WTC11 (cell line): ENCODE measurements at regions not wholly inside any gene's neighbourhood (a gene's known extent, or its start where the extent isn't known, plus 50 kb on each side); places are given as distances from the start of the nearest gene placed in this dataset.

ENCODE experiments used
- ATAC-seq: fragments of 200-7000 bp; cut with Tn5 transposase; 2 replicates; pipeline ENCODE4 v1.10.0; 2021; ENCODE audit warnings: mild to moderate bottlenecking, moderate library complexity
- CTCF ChIA-PET: fragments of 300-600 bp; sonication (Branson Sonifier 250); formaldehyde crosslinking; loops from one replicate; lab custom pipeline; 2021; ENCODE audit warnings: antibody characterized with exemption; lab: Charles Lee
- POLR2A ChIA-PET: fragments of 350-600 bp; sonication (Branson Sonifier 250); formaldehyde crosslinking; loops from one replicate; lab custom pipeline; 2021; ENCODE audit warnings: antibody characterized with exemption; lab: Charles Lee
- DNase-seq: peaks from one replicate; pipeline ENCODE4 v3.0.0; 2021; ENCODE audit warnings: low spot score
- H3K27ac Mint-ChIP-seq: 2 replicates; pipeline ENCODE4 v1.8.0; 2021; ENCODE audit warnings: mixed read lengths
- H3K27me3 Mint-ChIP-seq: 2 replicates; pipeline ENCODE4 v1.8.0; 2021; ENCODE audit warnings: low read depth, mild to moderate bottlenecking, moderate library complexity, mixed read lengths
- H3K36me3 Mint-ChIP-seq: 2 replicates; pipeline ENCODE4 v1.8.0; 2021; ENCODE audit warnings: mixed read lengths
- H3K4me1 Mint-ChIP-seq: 2 replicates; pipeline ENCODE4 v1.8.0; 2022; ENCODE audit warnings: mixed read lengths
- H3K4me3 Mint-ChIP-seq: 2 replicates; pipeline ENCODE4 v1.8.0; 2021; ENCODE audit warnings: mild to moderate bottlenecking, moderate library complexity, mixed read lengths
- H3K9me3 Mint-ChIP-seq: 2 replicates; pipeline ENCODE4 v1.8.0; 2021; ENCODE audit warnings: mixed read lengths
- ARID4B ChIP-seq: sonication (generic); formaldehyde crosslinking; IDR thresholded peaks from 2 replicates; pipeline ENCODE4 v1.8.0; 2023; ENCODE audit warnings: missing genetic modification reagents, mild to moderate bottlenecking, borderline replicate concordance
- CREB1 ChIP-seq: sonication (generic); formaldehyde crosslinking; IDR thresholded peaks from 2 replicates; pipeline ENCODE4 v1.8.0; 2023; ENCODE audit warnings: mild to moderate bottlenecking, missing genetic modification reagents
- E2F5 ChIP-seq: sonication (generic); formaldehyde crosslinking; IDR thresholded peaks from 2 replicates; pipeline ENCODE4 v1.8.1; 2022; ENCODE audit warnings: mild to moderate bottlenecking, moderate library complexity, missing genetic modification reagents
- FOXJ3 ChIP-seq: sonication (generic); formaldehyde crosslinking; IDR thresholded peaks from 2 replicates; pipeline ENCODE4 v1.9.0; 2021; ENCODE audit warnings: missing genetic modification reagents, mild to moderate bottlenecking, borderline replicate concordance
- HMGA2 ChIP-seq: fragments of 250-450 bp; sonication (Bioruptor Pico); IDR thresholded peaks from 2 replicates; pipeline ENCODE4 v1.4.0; 2021; ENCODE audit warnings: mild to moderate bottlenecking, moderate library complexity
- HMGXB4 ChIP-seq: sonication (generic); formaldehyde crosslinking; IDR thresholded peaks from 2 replicates; pipeline ENCODE4 v1.8.1; 2023; ENCODE audit warnings: mild to moderate bottlenecking, moderate library complexity, missing genetic modification reagents
- MYBL2 ChIP-seq: sonication (generic); formaldehyde crosslinking; IDR thresholded peaks from 2 replicates; pipeline ENCODE4 v1.8.1; 2023; ENCODE audit warnings: mild to moderate bottlenecking, moderate library complexity, missing genetic modification reagents
- NR1H2 ChIP-seq: sonication (generic); formaldehyde crosslinking; IDR thresholded peaks from 2 replicates; pipeline ENCODE4 v1.9.0; 2021; ENCODE audit warnings: mild to moderate bottlenecking, moderate library complexity, missing genetic modification reagents
- SMAD4 ChIP-seq: sonication (generic); formaldehyde crosslinking; IDR thresholded peaks from 2 replicates; pipeline ENCODE4 v1.8.0; 2022; ENCODE audit warnings: mild to moderate bottlenecking, missing genetic modification reagents
- TEAD4 ChIP-seq: sonication (generic); formaldehyde crosslinking; IDR thresholded peaks from 2 replicates; pipeline ENCODE4 v1.8.0; 2022; ENCODE audit warnings: mild to moderate bottlenecking, missing genetic modification reagents
- TP53 ChIP-seq: sonication (generic); formaldehyde crosslinking; IDR thresholded peaks from 2 replicates; pipeline ENCODE4 v1.8.1; 2023; ENCODE audit warnings: mild to moderate bottlenecking, missing genetic modification reagents
- USF1 ChIP-seq: sonication (generic); formaldehyde crosslinking; IDR thresholded peaks from 2 replicates; pipeline ENCODE4 v1.8.0; 2022; ENCODE audit warnings: mild to moderate bottlenecking, missing genetic modification reagents
- ZBTB21 ChIP-seq: sonication (generic); formaldehyde crosslinking; IDR thresholded peaks from 2 replicates; pipeline ENCODE4 v1.8.1; 2023; ENCODE audit warnings: mild to moderate bottlenecking, missing genetic modification reagents, borderline replicate concordance
- ZNF281 ChIP-seq: sonication (generic); formaldehyde crosslinking; IDR thresholded peaks from 2 replicates; pipeline ENCODE4 v1.8.0; 2023; ENCODE audit warnings: mild to moderate bottlenecking, missing genetic modification reagents
- ZNF317 ChIP-seq: sonication (generic); formaldehyde crosslinking; IDR thresholded peaks from 2 replicates; pipeline ENCODE4 v1.8.1; 2023; ENCODE audit warnings: low read depth, mild to moderate bottlenecking, moderate library complexity, missing genetic modification reagents, borderline replicate concordance
- ZNF671 ChIP-seq: fragments of 250-450 bp; sonication (Bioruptor Pico); IDR thresholded peaks from 2 replicates; pipeline ENCODE4 v1.8.0; 2021; ENCODE audit warnings: mild to moderate bottlenecking

- ChIA-PET POLR2A (no interaction called here), CTCF (no interaction called here)
- Mint-ChIP-seq H3K4me3 (no peak overlapping the region), H3K27me3 (no peaks in the 10 kb centered on the region), H3K36me3 (peaks cover 5% of the 10 kb centered on the region; the same call in 1 of the 2 replicates), H3K4me1 (peaks cover 7% of the 10 kb centered on the region), H3K27ac (no peak overlapping the region), H3K9me3 (peaks cover 22% of the 10 kb centered on the region)
- DNase-seq (no peak), ATAC-seq (no peak)
- TF ChIP-seq ZBTB21 (CRISPR knock-in tag) = no peak
- TF ChIP-seq NR1H2 = no peak
- no peak for TF ChIP-seq USF1 (CRISPR knock-in tag)
- TF ChIP-seq HMGXB4 (CRISPR knock-in tag) = no peak
- TF ChIP-seq FOXJ3 (CRISPR knock-in tag) = no peak
- TF ChIP-seq ZNF671 (CRISPR knock-in tag) = no peak
- no peak for TF ChIP-seq SMAD4 (CRISPR knock-in tag)
- TF ChIP-seq TP53 = no peak
- no peak for TF ChIP-seq CREB1 (CRISPR knock-in tag)
- TF ChIP-seq TEAD4 = no peak
- no peak for TF ChIP-seq ARID4B (CRISPR knock-in tag)
These were observed 62.9 kb upstream of the EHBP1 start for GRCh38 chr2:62642429-62643099.

GRCh38 chr2:62641936-62642335 lies 63.6 kb upstream of the EHBP1 start:
- Mint-ChIP-seq H3K36me3 (peaks cover 5% of the 10 kb centered on the region; the same call in 1 of the 2 replicates), H3K9me3 (peaks cover 22% of the 10 kb centered on the region), H3K4me1 (peaks cover 7% of the 10 kb centered on the region), H3K4me3 (no peak overlapping the region), H3K27ac (no peak overlapping the region), H3K27me3 (no peaks in the 10 kb centered on the region)
- DNase-seq = no peak
- TF ChIP-seq HMGXB4 (CRISPR knock-in tag) (no peak), TP53 (no peak), ZNF281 (CRISPR knock-in tag) (no peak), MYBL2 (CRISPR knock-in tag) (no peak), ZNF317 (CRISPR knock-in tag) (no peak), ZBTB21 (CRISPR knock-in tag) (no peak), HMGA2 (no peak), E2F5 (CRISPR knock-in tag) (no peak)
- POLR2A ChIA-PET = no interaction called here
- CTCF ChIA-PET = no interaction called here
- no peak for ATAC-seq
